Right atrium auricular region (tissue), 2 donors: ENCODE measurements at regions not wholly inside any gene's neighbourhood (a gene's known extent, or its start where the extent isn't known, plus 50 kb on each side); places are given as distances from the start of the nearest gene placed in this dataset.

ENCODE experiments used
- DNase-seq: peaks from one replicate; pipeline ENCODE4 v3.0.0-alpha.2; 2019; ENCODE audit warnings: low spot score
- H3K27ac ChIP-seq, 2 donors: fragments of 200-600 bp; sonication (generic); 1 replicate in 1 of 2; 2 replicates in 1 of 2; pipeline ENCODE4 v1.5.1; 2016 to 2019
- H3K27me3 ChIP-seq, 2 donors: fragments of 200-600 bp; sonication (generic); one replicate each; pipeline versions ENCODE4 v1.5.1 to v1.6.0; 2017 to 2019
- H3K36me3 ChIP-seq: fragments of 200-600 bp; sonication (generic); one replicate; pipeline ENCODE4 v1.5.1; 2016
- H3K4me1 ChIP-seq, 2 donors: fragments of 200-600 bp; sonication (generic); one replicate each; pipeline versions ENCODE4 v1.5.1 to v1.6.0; 2017 to 2019
- H3K4me3 ChIP-seq, 2 donors: fragments of 200-600 bp; sonication (generic); 1 replicate in 1 of 2; 2 replicates in 1 of 2; pipeline ENCODE4 v1.5.1; 2017 to 2019; ENCODE audit warnings: mild to moderate bottlenecking in 1 of 2, moderate library complexity in 1 of 2
- H3K9me3 ChIP-seq, 2 donors: fragments of 200-600 bp; sonication (generic); one replicate each; pipeline ENCODE4 v1.5.1; 2019
- TF ChIP-seq, protein P1 (sequence below), 2 donors: fragments of 200-600 bp; sonication (generic); IDR thresholded peaks; one replicate each; pipeline ENCODE4 v1.5.1; 2019; ENCODE audit warnings: antibody characterized with exemption in 2 of 2

DNA sequence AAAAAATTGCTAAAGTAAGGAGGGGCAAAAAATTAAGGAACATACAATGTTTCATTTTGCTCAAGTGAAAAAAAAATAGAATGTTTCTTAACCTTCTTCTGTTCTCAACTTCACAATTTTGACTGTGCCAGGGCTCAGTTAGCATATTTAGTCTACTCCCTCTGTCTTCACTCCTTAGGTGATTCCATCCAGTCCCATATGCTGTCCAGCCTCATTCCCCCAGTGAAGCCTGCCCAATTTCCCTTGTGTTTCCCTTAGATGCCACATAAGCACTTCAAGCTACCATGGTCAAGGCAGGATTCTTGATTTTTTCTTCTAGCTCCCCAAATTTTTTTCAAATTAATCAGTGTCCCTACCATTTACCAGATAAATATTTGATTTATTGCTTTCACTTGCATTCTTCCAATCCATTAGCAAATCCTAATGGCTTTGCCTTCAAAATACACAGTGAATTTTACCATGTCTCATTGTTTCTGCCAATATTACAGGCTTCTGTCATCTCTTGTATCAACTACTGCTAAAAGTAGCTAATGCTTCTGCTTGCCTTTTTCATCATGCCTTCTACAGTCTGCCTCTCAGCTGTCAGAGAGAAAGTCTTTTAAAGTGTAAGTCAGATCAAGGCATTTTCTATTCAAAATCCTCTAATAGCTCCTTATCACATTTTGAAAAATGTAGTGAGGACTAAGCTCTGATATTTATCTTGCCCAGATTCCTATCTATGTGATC is 166.8 kb downstream of the MACC1 start:
- Histone ChIP-seq H3K36me3 (no peaks in the 10 kb centered on the region), H3K4me1 (no peaks in the 10 kb centered on the region), H3K27me3 (no peaks in the 10 kb centered on the region), H3K27ac (no peak overlapping the region), H3K4me3 (no peak overlapping the region), H3K9me3 (no peaks in the 10 kb centered on the region)
- TF ChIP-seq, protein P1, sequence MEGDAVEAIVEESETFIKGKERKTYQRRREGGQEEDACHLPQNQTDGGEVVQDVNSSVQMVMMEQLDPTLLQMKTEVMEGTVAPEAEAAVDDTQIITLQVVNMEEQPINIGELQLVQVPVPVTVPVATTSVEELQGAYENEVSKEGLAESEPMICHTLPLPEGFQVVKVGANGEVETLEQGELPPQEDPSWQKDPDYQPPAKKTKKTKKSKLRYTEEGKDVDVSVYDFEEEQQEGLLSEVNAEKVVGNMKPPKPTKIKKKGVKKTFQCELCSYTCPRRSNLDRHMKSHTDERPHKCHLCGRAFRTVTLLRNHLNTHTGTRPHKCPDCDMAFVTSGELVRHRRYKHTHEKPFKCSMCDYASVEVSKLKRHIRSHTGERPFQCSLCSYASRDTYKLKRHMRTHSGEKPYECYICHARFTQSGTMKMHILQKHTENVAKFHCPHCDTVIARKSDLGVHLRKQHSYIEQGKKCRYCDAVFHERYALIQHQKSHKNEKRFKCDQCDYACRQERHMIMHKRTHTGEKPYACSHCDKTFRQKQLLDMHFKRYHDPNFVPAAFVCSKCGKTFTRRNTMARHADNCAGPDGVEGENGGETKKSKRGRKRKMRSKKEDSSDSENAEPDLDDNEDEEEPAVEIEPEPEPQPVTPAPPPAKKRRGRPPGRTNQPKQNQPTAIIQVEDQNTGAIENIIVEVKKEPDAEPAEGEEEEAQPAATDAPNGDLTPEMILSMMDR (IDR thresholded peaks at IDR 0.05) = no peak
- no peak for DNase-seq

DNA sequence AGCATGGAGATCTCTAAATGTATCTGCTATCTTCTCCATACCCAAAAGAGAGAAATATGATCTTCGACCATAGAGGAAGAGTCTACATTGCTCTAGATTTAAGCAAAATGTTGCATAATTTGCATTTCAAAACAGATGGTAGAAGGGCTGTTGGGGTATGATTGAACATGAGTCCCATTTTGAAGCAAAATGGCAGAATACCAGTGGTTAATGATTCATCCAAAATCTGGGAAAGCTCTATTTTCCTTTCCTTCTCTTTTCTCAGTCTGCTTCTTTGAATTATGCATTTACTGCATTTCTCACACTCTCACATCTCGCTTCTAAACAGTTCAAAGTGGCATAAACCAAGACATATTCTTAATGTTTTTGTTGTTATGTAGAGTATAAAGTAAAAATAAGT is 178.5 kb downstream of the MACC1 start:
- H3K4me1 ChIP-seq = no peaks in the 10 kb centered on the region
- no peaks in the 10 kb centered on the region for H3K9me3 ChIP-seq
- TF ChIP-seq, protein P1 (IDR thresholded peaks at IDR 0.05) = no peak
- H3K4me3 ChIP-seq = no peak overlapping the region
- DNase-seq = no peak
- H3K36me3 ChIP-seq = no peaks in the 10 kb centered on the region
- H3K27ac ChIP-seq = no peak overlapping the region
- H3K27me3 ChIP-seq = no peaks in the 10 kb centered on the region

DNA sequence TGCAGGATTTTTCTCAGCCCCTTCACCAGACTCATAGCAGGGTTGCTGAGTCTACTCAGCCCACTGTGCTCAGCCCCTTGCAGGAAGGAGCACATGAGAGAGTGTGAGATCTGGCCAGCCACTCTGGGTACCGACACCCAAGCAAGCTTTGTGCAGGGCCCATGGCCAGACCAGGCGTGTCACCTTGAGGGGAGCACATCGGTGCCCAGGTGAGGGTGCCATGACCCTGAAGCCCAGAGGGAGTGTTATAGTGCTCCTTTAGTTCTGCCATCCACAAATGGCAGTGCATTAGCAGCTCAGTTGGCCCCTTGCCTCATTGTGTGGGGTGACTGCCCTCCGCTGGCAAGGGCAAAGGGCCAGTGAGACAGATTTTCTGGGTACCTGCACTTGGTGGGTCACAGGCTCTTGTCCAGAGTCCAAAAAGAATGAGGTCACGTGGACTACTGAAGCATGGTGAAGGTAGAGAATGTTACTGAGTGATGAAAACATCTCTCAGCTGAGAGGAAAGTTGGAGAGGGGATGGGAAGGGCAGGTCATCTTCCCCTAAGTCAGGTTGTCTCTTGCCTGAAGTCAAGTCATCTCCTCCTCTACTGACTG is 181.8 kb downstream of the MACC1 start:
- no peak for DNase-seq
- TF ChIP-seq, protein P1 (IDR thresholded peaks at IDR 0.05) = no peak
- H3K4me1 ChIP-seq = no peaks in the 10 kb centered on the region
- H3K27ac ChIP-seq = no peak overlapping the region
- H3K27me3 ChIP-seq = no peaks in the 10 kb centered on the region
- no peak overlapping the region for H3K4me3 ChIP-seq
- H3K9me3 ChIP-seq = no peaks in the 10 kb centered on the region
- H3K36me3 ChIP-seq = no peaks in the 10 kb centered on the region

DNA sequence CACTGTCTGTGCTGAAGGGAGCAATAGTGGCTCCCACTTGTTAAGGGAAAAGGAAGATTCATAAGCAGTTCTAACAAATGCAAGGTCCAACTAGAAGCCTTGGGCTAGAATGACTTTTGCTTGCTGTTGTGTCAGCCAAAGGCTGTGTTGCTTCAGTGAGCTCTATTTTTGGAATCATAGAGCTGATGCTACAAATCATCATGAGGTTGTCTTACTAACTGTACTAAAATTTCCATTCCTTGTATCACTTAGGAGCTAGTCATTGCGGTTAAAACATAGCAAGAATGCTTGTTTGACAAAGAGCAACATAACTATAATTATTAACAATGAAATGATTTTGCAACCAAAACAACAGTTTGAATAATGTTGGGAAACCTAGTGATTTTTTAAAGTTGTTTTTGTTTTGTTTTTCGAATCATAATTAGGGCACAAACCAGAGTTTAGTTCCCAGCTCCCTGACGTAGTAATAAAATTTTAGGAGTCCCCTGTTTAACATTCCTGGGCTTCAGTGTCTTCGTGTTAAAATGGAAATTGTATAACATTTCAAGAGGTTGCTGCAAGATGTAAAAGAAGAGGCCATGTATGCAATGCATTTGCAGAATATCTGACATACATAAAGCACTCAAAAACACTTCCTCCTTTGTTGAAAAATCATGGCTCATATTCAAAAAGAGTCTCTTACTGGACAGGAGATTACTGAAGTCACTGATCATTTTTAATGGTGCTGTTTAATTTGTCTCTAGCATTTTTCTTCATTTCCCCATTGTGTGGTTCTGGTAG is 183.4 kb downstream of the MACC1 start:
- TF ChIP-seq, protein P1 (IDR thresholded peaks at IDR 0.05) = no peak
- no peaks in the 10 kb centered on the region for H3K4me1 ChIP-seq
- H3K9me3 ChIP-seq = no peaks in the 10 kb centered on the region
- H3K4me3 ChIP-seq = no peak overlapping the region
- H3K27me3 ChIP-seq = no peaks in the 10 kb centered on the region
- no peaks in the 10 kb centered on the region for H3K36me3 ChIP-seq
- H3K27ac ChIP-seq = no peak overlapping the region
- no peak for DNase-seq

DNA sequence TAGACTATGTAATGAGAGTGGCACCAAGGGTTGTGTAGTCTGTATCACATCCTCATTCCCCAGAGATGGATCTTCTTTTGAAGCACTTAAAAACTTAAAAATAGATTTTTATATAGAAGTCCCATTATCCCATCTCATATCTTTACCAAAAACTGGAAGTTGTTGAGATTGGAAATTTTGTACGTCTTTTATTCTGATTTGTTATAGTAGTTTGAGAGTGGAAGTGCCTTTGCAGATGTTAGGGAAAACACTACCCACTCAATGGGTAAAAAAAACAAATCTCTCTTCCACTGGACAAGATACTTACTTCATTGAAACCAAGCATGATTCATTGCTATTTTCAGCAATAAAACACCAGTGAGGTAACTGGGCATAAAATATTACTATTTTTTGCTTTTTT is 184.4 kb downstream of the MACC1 start:
- TF ChIP-seq, protein P1 (IDR thresholded peaks at IDR 0.05) = no peak
- Histone ChIP-seq H3K27me3 (no peaks in the 10 kb centered on the region), H3K4me1 (no peaks in the 10 kb centered on the region), H3K9me3 (no peaks in the 10 kb centered on the region), H3K4me3 (no peak overlapping the region), H3K36me3 (no peaks in the 10 kb centered on the region), H3K27ac (no peak overlapping the region)
- no peak for DNase-seq
